Superior temporal gyrus (tissue), 1 donor: ENCODE measurements at regions not wholly inside any gene's neighbourhood (a gene's known extent, or its start where the extent isn't known, plus 50 kb on each side); places are given as distances from the start of the nearest gene placed in this dataset.
A peak's percentile ranks its signal among the peaks of the same experiment; 100 is the strongest.

Experiments
- DNase-seq: peaks from one replicate; pipeline ENCODE4 v3.0.0-alpha.2; 2016; ENCODE audit errors: extremely low spot score

- DNase-seq = no peak
Measured at GRCh38 chr3:24835510-24835909, 340.9 kb upstream of the THRB start.

DNA sequence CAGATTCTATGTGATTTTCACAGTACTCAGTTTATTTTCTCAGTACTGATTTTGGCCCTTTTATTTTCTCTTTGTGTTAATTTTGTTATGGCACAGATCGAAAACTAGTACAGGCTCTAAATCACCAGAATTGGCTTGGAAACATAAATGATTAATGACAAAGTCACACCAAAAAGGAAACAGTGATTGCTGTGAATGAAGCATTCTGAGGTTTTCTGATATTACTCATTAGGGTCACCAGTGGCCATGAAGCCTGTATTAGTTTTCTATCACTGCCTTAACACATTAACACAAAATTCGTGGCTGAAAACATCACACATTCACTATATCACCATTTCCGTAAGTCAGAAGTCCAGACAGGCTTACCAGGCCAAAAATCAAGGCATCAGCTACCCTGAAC lies 343.0 kb upstream of the THRB start:
- no peak for DNase-seq

- DNase-seq = no peak
Measured at GRCh38 chr3:24838533-24838932, 343.9 kb upstream of the THRB start.

- no peak for DNase-seq
Measured at GRCh38 chr3:24843955-24844354, 349.3 kb upstream of the THRB start.

DNA sequence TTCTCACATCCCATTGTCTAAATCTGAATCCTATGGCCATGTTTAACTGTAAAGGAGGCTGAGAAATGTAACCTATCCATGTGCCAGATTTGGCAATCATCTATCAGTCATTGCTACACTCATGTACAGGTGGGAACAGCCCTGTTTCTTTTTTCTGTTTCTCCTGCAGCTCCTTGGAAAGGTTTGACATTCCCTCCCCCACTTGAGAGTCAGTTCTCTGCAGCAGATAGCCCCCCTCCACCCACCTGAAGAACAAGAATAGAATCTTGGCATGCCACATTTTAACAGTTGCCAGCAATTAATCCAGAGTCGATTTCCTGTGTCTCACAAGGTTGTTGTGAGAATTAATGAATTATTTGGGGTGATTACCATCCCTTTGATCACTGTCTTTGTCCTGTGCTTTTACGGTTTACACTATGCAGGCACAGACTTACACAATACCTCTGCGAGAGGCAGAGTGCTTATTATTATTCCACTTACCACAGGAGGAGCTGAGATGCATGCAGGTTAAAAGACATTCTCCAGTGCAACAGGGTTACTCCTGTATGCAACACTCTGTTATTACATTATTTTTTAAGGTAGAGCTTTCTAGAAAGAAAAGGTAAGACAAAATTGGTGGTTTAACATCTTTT lies 351.0 kb upstream of the THRB start:
- no peak for DNase-seq

GRCh38 chr3:24846286-24846860 lies 351.7 kb upstream of the THRB start:
- no peak for DNase-seq

GRCh38 chr3:24850245-24850644 lies 355.6 kb upstream of the THRB start:
- no peak for DNase-seq

GRCh38 chr3:24853685-24854490 lies 359.2 kb upstream of the THRB start:
- DNase-seq = no peak

DNA sequence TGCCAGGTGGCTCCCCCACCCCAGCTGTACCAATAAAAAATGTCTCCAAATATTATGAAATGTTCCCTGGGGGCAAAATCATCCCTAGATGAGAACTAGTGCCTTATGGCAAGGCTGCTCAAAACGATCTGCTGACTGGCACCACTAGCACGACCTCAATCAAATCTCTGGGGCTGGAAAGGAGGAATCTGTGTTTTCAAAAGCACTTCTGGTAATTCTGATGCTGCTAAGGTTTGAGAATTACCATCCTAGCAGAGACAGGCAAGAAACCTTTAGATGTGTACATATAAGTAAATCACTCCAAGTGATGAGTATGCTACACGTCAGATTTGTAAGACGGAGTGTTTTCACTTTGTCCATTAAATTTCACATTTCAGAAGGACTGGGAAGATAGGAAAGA lies 360.1 kb upstream of the THRB start:
- DNase-seq = no peak

GRCh38 chr3:24857945-24858344 lies 363.3 kb upstream of the THRB start:
- no peak for DNase-seq

DNA sequence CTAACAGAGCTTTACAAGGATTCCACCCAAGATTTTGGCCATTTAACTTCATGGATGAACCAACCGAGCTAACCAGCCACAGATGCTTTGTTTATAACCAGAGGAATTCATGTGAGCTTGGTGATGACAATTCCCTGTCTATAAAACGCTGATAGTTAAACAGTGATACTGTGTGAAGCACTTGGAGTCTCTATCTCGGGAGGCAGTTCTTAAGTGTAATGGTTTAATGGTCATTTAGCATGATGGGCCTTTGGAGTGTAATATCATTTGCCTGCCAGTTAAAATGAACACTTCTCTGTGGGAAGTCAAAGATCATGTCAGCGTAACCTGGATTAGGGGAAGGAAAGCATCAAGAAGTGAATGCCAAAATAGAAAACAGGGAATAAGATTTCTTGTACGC lies 368.6 kb upstream of the THRB start:
- no peak for DNase-seq

DNA sequence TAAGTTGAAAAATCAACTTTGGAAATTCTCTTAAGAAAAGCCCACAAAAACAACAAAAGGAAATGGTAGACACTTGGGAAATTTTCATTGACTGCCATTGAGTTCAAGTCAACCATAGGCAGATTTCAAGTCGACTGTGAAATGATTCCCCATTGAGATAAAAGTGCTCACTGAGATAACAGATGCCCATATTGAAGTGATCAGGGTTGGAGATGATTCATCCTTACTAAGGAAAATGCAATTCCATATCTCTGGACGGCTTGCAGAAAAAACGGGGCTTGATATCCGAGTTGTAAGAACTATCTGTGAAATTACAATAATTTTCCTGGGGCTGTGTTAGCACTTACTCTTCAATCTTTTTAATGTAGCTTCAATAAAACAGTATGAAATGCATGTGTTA lies 373.1 kb upstream of the THRB start:
- DNase-seq = peak; percentile 17

- no peak for DNase-seq
Measured at GRCh38 chr3:24881239-24881638, 386.6 kb upstream of the THRB start.

DNA sequence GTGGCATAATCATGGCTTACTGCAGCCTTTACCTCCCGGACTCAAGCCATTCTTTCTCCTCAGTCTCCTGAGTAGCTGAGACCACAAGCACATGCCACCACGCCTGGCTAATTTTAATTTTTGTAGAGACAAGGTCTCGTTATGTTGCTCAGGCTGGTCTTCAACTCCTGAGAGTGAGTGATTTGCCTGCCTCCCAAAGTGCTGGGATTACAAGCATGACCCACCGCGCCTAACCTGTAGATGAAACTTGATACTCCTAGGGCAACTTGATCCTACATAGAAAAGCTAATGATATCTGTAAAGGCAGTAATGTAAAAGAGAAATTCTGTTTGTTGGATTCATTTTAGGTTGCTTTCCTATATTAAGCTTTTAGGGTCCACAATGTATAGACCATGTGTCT lies 391.9 kb upstream of the THRB start:
- no peak for DNase-seq

- no peak for DNase-seq
Measured at GRCh38 chr3:24890012-24890411, 395.4 kb upstream of the THRB start.

DNA sequence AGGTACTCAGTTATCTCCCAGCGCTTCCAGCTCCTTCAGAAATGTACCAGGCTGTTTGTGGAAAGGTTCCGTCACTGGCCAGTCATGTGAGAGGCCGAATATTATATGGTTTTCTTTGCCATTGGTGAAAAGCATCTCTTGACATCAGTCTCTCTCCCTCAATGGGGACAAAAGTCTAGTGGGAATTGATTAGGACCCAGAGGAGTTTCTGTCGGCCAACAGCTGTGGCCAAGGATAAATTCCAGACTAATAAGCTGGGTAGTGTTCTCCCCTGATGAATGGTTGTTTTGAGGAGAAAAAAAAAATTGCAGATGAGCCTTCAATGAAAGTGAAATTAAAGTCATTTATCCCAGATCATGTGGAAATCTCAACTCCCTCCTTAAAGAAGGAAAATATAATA lies 404.7 kb upstream of the THRB start:
- no peak for DNase-seq

DNA sequence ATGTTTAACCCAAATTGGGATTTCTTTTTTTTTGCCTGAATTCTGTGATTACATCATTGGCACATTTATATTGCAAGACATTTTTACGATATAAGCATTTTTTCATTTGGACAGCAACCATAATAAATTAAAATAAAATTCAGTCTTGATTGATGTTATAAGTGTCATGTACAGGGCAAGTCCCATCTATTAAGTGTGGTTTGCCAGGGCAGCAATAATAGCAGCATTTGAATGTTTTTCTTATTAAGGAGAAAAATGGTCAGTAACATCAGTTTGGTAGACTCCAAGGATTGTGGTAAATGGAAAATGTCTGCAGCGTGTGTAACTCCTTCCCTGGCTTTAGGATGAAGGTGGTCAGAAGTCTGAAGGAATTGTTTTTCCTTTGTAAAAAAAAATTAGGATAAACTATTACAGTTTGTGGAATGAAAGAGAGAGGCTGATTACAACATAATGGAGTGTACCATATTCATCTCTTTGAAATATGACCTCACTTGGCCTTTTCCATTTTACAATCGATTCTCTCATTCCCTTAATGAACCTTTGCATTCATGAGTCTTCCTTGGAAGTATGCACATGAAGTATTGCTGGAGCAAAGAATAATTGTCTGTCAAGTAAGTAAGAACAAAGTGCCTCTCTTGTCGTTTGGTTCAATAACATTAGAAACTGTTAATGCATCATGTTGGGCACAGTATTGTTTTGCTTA lies 405.4 kb upstream of the THRB start:
- no peak for DNase-seq

DNA sequence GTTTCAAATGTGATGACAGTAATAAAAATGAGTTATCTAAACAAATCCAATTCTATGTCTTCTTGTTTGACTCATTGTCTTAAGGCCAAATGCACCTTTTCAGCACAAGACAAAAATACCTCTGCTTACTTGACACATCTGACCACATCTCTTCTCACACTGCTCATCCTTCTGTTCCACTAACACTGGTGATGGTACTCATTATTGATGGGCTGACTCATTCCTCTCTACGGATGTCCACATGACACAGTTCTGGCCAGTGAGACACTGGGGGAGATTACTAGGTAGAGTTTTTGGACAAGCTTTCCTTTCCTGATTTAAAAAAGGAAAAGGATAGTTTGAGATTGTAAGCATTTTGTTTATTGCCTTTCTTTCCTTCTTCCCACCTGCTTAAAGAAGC lies 410.6 kb upstream of the THRB start:
- no peak for DNase-seq

DNA sequence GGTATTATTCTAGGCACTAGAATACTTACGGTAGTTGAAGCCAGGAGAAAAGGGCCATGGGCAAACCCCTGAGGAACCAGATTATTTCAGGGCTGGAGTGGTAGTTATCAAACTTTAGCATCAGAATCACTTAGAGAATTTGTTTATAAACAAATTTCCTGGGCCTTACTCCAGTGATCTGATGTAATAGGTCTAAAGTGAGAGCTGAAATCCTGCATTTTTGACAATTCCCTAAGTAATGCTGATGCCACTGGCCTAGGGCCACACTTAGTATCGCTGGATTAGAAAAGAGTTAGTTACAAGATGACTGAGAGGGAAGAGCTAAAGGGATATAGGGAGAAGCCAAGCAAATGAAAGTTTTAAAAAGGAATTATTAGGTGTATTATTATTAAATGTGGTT lies 412.5 kb upstream of the THRB start:
- DNase-seq = no peak

GRCh38 chr3:24911076-24911475 lies 416.4 kb upstream of the THRB start:
- DNase-seq = no peak

- DNase-seq = no peak
Measured at GRCh38 chr3:24915639-24916038, 421.0 kb upstream of the THRB start.

GRCh38 chr3:24917908-24918307 lies 423.3 kb upstream of the THRB start:
- no peak for DNase-seq

DNA sequence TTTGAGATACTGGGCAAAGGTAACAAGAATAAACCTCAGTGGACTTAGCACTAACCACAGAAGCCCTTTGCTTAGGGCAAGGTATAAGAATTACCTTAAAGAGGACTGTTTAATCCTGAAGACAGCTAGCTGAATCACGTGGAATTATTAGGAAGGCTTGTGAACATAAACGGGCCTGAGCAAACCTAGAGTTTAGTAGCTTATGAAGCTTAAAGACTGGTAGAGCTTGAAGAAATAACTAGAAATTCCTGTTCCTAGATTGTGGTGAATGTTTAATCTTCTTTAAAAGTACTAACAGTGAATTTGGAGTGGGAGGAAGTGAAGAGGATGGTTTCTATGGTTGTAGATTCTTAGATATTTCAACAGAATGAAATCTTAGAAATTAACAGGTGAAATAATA lies 428.9 kb upstream of the THRB start:
- DNase-seq = no peak
